IMR-90 (cell line): ENCODE measurements at regions not wholly inside any gene's neighbourhood (a gene's known extent, or its start where the extent isn't known, plus 50 kb on each side); places are given as distances from the start of the nearest gene placed in this dataset.

Experiments used
- CEBPB ChIP-seq: IDR thresholded peaks from 2 replicates; pipeline ENCODE4 v1.6.1; 2012; ENCODE audit warnings: low read depth, low read length, improper control_type of control experiment
- CHD1 ChIP-seq: IDR thresholded peaks from 2 replicates; pipeline ENCODE4 v1.6.1; 2012; ENCODE audit warnings: low read depth, low read length, improper control_type of control experiment
- MAZ ChIP-seq: IDR thresholded peaks from 2 replicates; pipeline ENCODE4 v1.6.1; 2012; ENCODE audit warnings: low read depth, mild to moderate bottlenecking, low read length, improper control_type of control experiment, moderate library complexity, borderline replicate concordance
- RCOR1 ChIP-seq: IDR thresholded peaks from 2 replicates; pipeline ENCODE4 v1.6.1; 2012; ENCODE audit warnings: mild to moderate bottlenecking, low read length, improper control_type of control experiment; ENCODE audit not compliant: insufficient replicate concordance
- TF ChIP-seq, protein P1 (sequence below): conservative IDR thresholded peaks from 2 replicates; pipeline ENCODE4 v1.5.1; 2012; ENCODE audit warnings: mild to moderate bottlenecking, low read depth, low read length, improper control_type of control experiment

DNA sequence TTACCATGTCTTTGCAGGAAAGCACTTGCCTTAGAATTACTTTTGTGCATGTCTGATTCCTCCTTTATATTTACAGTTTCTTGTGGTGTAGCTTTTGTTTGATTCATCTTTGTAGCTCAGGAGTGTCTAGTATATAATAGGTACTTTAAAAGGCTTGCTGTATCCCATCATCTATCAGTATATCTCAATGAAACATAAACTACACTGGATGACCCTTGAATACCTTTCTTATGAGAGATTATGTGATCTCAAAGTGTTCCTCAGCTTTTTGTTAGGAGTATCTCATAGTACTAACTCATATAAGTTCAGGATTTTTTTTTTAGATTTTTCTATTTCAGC is 234.8 kb downstream of the PYDC2 start:
- TF ChIP-seq, protein P1, sequence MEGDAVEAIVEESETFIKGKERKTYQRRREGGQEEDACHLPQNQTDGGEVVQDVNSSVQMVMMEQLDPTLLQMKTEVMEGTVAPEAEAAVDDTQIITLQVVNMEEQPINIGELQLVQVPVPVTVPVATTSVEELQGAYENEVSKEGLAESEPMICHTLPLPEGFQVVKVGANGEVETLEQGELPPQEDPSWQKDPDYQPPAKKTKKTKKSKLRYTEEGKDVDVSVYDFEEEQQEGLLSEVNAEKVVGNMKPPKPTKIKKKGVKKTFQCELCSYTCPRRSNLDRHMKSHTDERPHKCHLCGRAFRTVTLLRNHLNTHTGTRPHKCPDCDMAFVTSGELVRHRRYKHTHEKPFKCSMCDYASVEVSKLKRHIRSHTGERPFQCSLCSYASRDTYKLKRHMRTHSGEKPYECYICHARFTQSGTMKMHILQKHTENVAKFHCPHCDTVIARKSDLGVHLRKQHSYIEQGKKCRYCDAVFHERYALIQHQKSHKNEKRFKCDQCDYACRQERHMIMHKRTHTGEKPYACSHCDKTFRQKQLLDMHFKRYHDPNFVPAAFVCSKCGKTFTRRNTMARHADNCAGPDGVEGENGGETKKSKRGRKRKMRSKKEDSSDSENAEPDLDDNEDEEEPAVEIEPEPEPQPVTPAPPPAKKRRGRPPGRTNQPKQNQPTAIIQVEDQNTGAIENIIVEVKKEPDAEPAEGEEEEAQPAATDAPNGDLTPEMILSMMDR, result no peak
- TF ChIP-seq MAZ, result no peak
- no peak for TF ChIP-seq CEBPB
- no peak for TF ChIP-seq RCOR1
- TF ChIP-seq CHD1, result no peak
